ENCODE measurements at regions not wholly inside any gene's neighbourhood (a gene's known extent, or its start where the extent isn't known, plus 50 kb on each side); places are given as distances from the start of the nearest gene placed in this dataset.

DNA sequence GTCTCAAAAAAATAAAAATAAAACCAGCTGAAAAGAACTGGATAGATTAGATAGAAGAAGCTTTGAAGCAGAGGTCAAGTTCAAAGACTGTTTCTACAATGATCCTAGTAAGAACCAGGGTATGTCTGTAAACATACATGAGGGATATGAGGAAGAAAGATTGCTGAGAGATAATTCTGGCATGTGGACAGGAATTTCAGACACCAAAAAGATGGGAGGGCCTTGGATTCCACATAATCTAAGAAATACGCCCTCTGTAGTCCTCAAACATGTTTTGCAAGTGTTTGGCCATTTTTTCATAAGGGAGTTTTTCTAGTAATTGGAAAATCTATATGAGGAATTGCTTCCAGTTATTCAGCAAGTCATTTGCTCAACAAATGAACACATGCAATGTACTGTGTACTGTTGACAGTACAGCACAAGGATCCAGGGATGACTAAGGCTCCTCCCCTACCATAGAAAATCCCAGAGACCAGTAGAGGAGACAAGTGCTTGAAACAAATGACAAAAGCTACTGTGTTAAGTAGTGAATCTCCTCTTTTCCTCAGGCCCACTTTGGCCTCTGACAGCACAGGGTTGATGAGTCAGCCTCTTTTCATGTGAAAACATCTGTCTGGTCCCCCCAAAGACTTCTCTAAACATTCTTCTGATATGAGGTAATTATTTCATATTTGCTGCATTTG is 795.9 kb downstream of the MAFB start:
- Histone ChIP-seq H3K4me3 (ENCODE audit: low read length) (no peak overlapping the region), H3K9ac (ENCODE audit: low read length) (no peak overlapping the region), H3K27me3 (ENCODE audit: control insufficient read depth, insufficient read depth, low read length) (no peaks in the 10 kb centered on the region), H3K4me1 (ENCODE audit: control insufficient read depth, insufficient read depth, low read length) (no peaks in the 10 kb centered on the region), H3K36me3 (ENCODE audit: control insufficient read depth, insufficient read depth, low read length) (no peaks in the 10 kb centered on the region), H3K27ac (ENCODE audit: low read depth, low read length) (no peak overlapping the region)

GRCh38 chr20:39890697-39891096 is 798.3 kb downstream of the MAFB start:
- H3K4me3 ChIP-seq (ENCODE audit: low read length), result no peak overlapping the region

GRCh38 chr20:39888310-39888709 is 800.7 kb downstream of the MAFB start:
- H3K36me3 ChIP-seq (ENCODE audit: control insufficient read depth, insufficient read depth, low read length), result no peaks in the 10 kb centered on the region
- H3K4me3 ChIP-seq (ENCODE audit: low read length), result no peak overlapping the region
- H3K4me1 ChIP-seq (ENCODE audit: control insufficient read depth, insufficient read depth, low read length), result no peaks in the 10 kb centered on the region
- no peaks in the 10 kb centered on the region for H3K27me3 ChIP-seq (ENCODE audit: control insufficient read depth, insufficient read depth, low read length)
- no peak overlapping the region for H3K9ac ChIP-seq (ENCODE audit: low read length)
- no peak overlapping the region for H3K27ac ChIP-seq (ENCODE audit: low read depth, low read length)

More at GRCh38 chr20:39890697-39891096, 798.3 kb downstream of the MAFB start:
- no peak overlapping the region for H3K9ac ChIP-seq (ENCODE audit: low read length)
- H3K36me3 ChIP-seq (ENCODE audit: control insufficient read depth, insufficient read depth, low read length), result no peaks in the 10 kb centered on the region
- H3K4me1 ChIP-seq (ENCODE audit: control insufficient read depth, insufficient read depth, low read length), result no peaks in the 10 kb centered on the region
- H3K27me3 ChIP-seq (ENCODE audit: control insufficient read depth, insufficient read depth, low read length), result no peaks in the 10 kb centered on the region
- no peak overlapping the region for H3K27ac ChIP-seq (ENCODE audit: low read depth, low read length)

DNA sequence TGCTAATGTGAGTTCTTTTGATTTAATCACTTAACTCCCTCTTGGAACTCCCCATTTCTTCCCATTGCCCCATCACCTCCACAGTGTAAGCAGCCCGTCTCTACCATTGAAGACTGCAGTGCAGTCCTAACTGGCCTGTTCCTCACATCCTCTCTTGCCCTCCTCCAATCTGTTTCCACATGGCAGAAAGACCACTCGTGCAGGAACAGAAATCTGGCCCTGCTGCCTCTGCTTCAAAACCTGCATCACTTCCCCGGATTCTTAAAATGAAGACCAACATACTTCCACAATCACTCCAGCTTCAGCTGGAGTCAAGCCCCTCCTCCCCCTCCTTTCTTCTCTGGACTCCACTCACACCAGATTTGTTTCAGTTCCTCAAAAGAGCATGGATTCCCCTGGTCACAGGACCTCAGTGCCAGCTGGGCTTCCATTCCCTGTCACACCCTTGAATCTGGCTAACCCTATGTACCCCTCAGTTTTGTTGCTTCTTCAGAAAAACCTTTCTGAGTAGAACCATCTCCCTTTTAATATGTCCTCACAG is 802.3 kb downstream of the MAFB start:
- Histone ChIP-seq H3K36me3 (ENCODE audit: control insufficient read depth, insufficient read depth, low read length) (no peaks in the 10 kb centered on the region), H3K4me3 (ENCODE audit: low read length) (no peak overlapping the region), H3K9ac (ENCODE audit: low read length) (no peak overlapping the region), H3K27ac (ENCODE audit: low read depth, low read length) (no peak overlapping the region), H3K27me3 (ENCODE audit: control insufficient read depth, insufficient read depth, low read length) (no peaks in the 10 kb centered on the region), H3K4me1 (ENCODE audit: control insufficient read depth, insufficient read depth, low read length) (no peaks in the 10 kb centered on the region)

DNA sequence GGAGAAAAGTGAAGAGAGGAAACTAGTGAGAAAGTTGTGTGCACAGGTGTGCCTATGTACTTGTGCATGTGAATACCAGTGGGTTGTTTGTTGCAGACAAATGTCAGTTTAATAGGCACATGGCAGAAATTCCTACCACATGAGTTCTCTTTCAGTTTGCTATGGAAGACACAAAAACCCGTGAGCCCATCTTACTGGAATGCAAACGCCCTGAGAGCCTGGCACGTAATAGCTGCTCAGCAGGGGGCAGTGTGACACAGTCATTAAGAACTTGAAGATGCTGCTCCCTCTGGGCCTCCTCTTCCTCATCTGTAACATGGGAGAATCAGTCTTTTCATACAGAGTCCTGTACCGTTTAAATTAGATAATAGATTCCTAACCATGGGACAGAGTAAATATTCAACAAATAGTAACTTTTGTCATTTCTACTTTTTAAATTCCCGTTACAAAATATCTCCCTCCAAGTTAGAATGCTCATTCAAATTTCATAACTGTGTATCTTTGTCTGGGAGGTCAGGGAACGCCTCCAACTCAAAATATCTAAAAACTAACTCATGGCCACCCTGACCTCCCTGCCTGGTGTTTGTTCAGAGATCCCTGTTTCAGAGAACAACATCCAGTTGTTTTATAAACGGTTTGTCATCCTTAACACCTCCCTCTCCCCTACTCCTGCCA is 802.9 kb downstream of the MAFB start:
- Histone ChIP-seq H3K27me3 (ENCODE audit: control insufficient read depth, insufficient read depth, low read length) (no peaks in the 10 kb centered on the region), H3K4me1 (ENCODE audit: control insufficient read depth, insufficient read depth, low read length) (no peaks in the 10 kb centered on the region), H3K9ac (ENCODE audit: low read length) (no peak overlapping the region), H3K36me3 (ENCODE audit: control insufficient read depth, insufficient read depth, low read length) (no peaks in the 10 kb centered on the region), H3K4me3 (ENCODE audit: low read length) (no peak overlapping the region), H3K27ac (ENCODE audit: low read depth, low read length) (no peak overlapping the region)

GRCh38 chr20:39882806-39883205 is 806.2 kb downstream of the MAFB start:
- Histone ChIP-seq H3K27ac (ENCODE audit: low read depth, low read length) (no peak overlapping the region), H3K27me3 (ENCODE audit: control insufficient read depth, insufficient read depth, low read length) (no peaks in the 10 kb centered on the region), H3K9ac (ENCODE audit: low read length) (no peak overlapping the region), H3K4me3 (ENCODE audit: low read length) (no peak overlapping the region), H3K4me1 (ENCODE audit: control insufficient read depth, insufficient read depth, low read length) (peaks cover 2% of the 10 kb centered on the region), H3K36me3 (ENCODE audit: control insufficient read depth, insufficient read depth, low read length) (no peaks in the 10 kb centered on the region)

DNA sequence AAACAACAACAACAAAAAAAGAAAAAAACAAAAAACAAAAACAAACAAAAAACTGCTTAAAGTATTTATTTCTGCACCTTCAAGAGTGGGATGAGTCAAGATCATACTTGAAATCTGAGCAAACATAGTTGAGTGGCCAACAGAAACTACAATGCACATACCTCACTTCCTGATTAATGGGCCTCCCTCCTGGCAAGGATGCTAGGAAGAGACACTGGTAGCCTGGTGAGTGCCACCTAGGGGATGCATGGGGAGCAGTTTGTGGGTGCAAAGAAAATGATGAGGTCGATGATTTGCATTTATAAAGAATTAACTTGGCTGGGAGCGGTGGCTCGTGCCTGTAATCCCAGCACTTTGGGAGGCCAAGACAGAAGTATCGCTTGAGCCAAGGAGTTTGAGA is 808.1 kb downstream of the MAFB start:
- Histone ChIP-seq H3K27ac (ENCODE audit: low read depth, low read length) (no peak overlapping the region), H3K4me3 (ENCODE audit: low read length) (no peak overlapping the region), H3K4me1 (ENCODE audit: control insufficient read depth, insufficient read depth, low read length) (peaks cover 8% of the 10 kb centered on the region), H3K27me3 (ENCODE audit: control insufficient read depth, insufficient read depth, low read length) (no peaks in the 10 kb centered on the region), H3K9ac (ENCODE audit: low read length) (no peak overlapping the region), H3K36me3 (ENCODE audit: control insufficient read depth, insufficient read depth, low read length) (no peaks in the 10 kb centered on the region)

DNA sequence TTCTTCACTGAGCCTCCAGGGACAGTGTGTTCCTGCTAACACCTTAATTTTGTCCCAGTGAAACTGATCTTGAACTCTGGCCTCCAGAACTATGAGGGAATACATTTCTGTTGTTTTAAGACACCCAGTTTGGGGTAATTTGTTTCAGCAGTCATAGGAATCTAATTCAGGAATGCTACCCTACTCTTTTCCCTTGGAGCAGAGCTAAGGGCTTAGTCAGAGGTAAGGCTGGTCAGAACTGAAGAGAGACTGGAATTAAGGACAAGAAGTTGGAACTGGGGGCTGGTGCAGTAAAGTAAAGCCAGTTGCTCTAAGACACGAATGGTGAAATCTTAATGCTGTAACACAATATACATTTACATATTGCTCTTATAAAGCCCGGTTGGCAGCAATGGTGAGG is 809.7 kb downstream of the MAFB start:
- peaks cover 8% of the 10 kb centered on the region for H3K4me1 ChIP-seq (ENCODE audit: control insufficient read depth, insufficient read depth, low read length)
- no peak overlapping the region for H3K27ac ChIP-seq (ENCODE audit: low read depth, low read length)
- no peaks in the 10 kb centered on the region for H3K36me3 ChIP-seq (ENCODE audit: control insufficient read depth, insufficient read depth, low read length)
- no peak overlapping the region for H3K9ac ChIP-seq (ENCODE audit: low read length)
- no peak overlapping the region for H3K4me3 ChIP-seq (ENCODE audit: low read length)
- no peaks in the 10 kb centered on the region for H3K27me3 ChIP-seq (ENCODE audit: control insufficient read depth, insufficient read depth, low read length)

DNA sequence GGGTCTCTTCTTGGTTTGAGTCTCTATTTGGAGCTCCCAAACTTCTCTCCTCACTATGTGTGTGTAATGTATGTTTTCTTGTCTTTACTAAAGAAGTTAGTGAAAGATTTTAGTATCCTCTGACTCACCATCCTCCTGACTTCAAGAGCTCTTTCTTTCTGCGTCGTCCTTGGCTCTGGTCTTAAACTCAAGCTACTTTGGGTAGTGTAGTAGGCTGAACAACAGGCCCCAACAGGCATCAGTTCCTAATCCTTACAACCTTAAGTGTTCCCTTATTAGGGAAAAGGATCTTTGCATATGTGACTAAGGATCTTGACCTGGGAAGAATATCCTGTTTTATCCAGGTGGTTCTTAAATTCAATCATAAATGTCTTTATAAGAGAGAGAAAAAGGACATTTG is 810.2 kb downstream of the MAFB start:
- H3K4me3 ChIP-seq (ENCODE audit: low read length), result no peak overlapping the region
- peaks cover 8% of the 10 kb centered on the region for H3K4me1 ChIP-seq (ENCODE audit: control insufficient read depth, insufficient read depth, low read length)
- no peaks in the 10 kb centered on the region for H3K36me3 ChIP-seq (ENCODE audit: control insufficient read depth, insufficient read depth, low read length)
- H3K27me3 ChIP-seq (ENCODE audit: control insufficient read depth, insufficient read depth, low read length), result no peaks in the 10 kb centered on the region
- H3K27ac ChIP-seq (ENCODE audit: low read depth, low read length), result no peak overlapping the region
- H3K9ac ChIP-seq (ENCODE audit: low read length), result no peak overlapping the region

- Histone ChIP-seq H3K36me3 (ENCODE audit: control insufficient read depth, insufficient read depth, low read length) (no peaks in the 10 kb centered on the region), H3K4me1 (ENCODE audit: control insufficient read depth, insufficient read depth, low read length) (peaks cover 8% of the 10 kb centered on the region), H3K4me3 (ENCODE audit: low read length) (no peak overlapping the region), H3K27ac (ENCODE audit: low read depth, low read length) (no peak overlapping the region), H3K27me3 (ENCODE audit: control insufficient read depth, insufficient read depth, low read length) (no peaks in the 10 kb centered on the region), H3K9ac (ENCODE audit: low read length) (no peak overlapping the region)
Observed at GRCh38 chr20:39878320-39878719, 810.7 kb downstream of the MAFB start.

DNA sequence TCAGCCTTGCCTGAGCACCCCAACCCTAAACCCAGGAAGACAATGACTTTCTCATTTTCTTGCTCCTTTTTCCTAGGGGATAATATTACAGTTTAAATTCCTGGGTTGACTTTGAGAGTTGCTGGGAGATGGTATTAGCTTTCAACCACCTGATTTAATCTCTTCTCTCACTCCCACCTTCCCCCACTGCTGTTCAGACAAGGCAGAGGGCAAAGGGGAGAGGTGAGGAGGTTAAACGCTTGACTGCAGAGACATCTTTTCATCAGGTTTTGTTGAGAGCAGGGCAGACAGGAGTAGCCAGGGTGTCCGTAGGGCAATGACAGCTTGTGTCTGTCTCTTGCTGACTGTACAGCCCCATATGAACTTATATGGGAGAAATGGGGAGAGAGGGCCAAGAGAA is 811.2 kb downstream of the MAFB start:
- no peak overlapping the region for H3K4me3 ChIP-seq (ENCODE audit: low read length)
- no peak overlapping the region for H3K27ac ChIP-seq (ENCODE audit: low read depth, low read length)
- peaks cover 8% of the 10 kb centered on the region for H3K4me1 ChIP-seq (ENCODE audit: control insufficient read depth, insufficient read depth, low read length)

DNA sequence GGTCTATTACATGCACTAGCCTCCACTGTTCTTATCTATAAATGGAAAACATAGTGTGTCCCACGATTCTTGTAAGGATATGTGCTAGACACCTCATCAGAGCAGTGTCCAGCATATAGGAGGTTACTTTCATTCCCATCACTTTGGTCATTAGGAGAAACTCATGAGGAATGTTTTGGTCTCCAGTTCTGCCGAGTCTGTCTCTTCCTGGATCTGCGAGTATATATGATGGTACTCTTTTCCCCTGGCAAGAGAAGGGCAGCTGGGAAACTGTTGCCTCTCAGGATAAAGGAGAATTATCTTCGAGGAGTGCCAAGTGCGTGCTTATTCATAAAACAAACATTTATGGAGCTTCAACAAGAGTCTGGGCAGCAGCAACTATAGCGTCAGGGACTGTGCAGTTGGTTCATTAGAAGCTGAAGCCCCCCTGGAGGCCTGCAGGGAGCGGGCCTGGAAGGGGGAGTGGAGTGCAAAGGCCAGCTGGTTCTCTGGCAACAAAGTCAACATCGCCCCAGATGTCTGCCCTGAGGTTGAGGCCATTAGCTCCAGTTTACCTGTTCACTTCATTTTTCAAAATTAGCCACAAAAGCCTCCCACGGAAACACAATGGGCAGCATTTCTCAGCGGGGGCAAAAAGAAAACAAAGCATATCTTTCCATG is 811.9 kb downstream of the MAFB start:
- H3K4me1 ChIP-seq (ENCODE audit: control insufficient read depth, insufficient read depth, low read length), result peaks cover 8% of the 10 kb centered on the region
- H3K9ac ChIP-seq (ENCODE audit: low read length), result no peak overlapping the region
- H3K27ac ChIP-seq (ENCODE audit: low read depth, low read length), result no peak overlapping the region
- H3K27me3 ChIP-seq (ENCODE audit: control insufficient read depth, insufficient read depth, low read length), result no peaks in the 10 kb centered on the region
- H3K4me3 ChIP-seq (ENCODE audit: low read length), result no peak overlapping the region
- no peaks in the 10 kb centered on the region for H3K36me3 ChIP-seq (ENCODE audit: control insufficient read depth, insufficient read depth, low read length)

More for the DNA sequence above, 811.2 kb downstream of the MAFB start:
- Histone ChIP-seq H3K27me3 (ENCODE audit: control insufficient read depth, insufficient read depth, low read length) (no peaks in the 10 kb centered on the region), H3K9ac (ENCODE audit: low read length) (no peak overlapping the region), H3K36me3 (ENCODE audit: control insufficient read depth, insufficient read depth, low read length) (no peaks in the 10 kb centered on the region)

Measured in rectal smooth muscle tissue (tissue), 1 donor.